Medulla oblongata (tissue), 1 donor: ENCODE measurements at regions not wholly inside any gene's neighbourhood (a gene's known extent, or its start where the extent isn't known, plus 50 kb on each side); places are given as distances from the start of the nearest gene placed in this dataset.
"Not testable (repeated sequence)": the region's sequence is repeated elsewhere in the genome, so short reads cannot be mapped to it uniquely, and the experiment has no call there.

ENCODE experiments used
- DNase-seq: peaks from one replicate; pipeline ENCODE4 v3.0.0-alpha.2; 2015; ENCODE audit errors: extremely low spot score

DNA sequence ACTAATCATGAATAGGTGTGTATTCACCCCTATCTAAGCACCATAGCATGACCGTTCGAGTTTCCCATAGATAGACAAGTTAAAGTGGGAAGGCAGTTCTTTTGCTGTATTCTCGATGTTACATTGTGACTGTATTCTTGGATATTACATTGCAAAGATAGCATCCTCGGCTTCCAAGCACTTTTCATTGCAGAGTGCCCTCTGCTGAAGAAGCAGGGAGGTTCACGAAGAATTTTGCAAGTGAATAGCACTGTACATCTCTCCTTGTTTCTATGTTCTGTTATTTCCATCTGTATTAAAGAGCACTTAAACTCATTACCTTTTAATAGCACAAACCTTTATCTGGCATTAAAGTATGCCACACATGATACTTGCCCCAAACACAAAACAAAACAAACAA, 426.7 kb upstream of the ARX start:
- DNase-seq = no peak

DNA sequence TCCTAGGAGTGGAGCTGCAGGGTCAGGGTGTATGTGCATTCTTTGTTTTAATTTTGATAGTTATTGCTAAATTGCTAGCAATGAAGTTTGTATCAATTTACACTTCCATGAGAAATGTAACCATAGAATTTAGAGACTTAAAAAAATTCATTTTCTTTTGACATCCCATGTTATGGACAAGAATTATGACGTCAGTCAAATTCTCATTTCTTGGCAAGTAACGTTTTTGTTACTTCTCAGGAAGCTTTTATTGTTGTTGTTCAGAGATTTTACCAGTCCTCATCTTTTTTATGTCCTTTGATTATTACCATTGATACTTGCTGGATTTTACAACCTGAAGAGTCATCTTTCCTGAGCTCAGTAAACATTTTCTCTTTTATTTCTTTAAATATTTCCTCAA, 417.5 kb upstream of the ARX start:
- DNase-seq = no peak

DNA sequence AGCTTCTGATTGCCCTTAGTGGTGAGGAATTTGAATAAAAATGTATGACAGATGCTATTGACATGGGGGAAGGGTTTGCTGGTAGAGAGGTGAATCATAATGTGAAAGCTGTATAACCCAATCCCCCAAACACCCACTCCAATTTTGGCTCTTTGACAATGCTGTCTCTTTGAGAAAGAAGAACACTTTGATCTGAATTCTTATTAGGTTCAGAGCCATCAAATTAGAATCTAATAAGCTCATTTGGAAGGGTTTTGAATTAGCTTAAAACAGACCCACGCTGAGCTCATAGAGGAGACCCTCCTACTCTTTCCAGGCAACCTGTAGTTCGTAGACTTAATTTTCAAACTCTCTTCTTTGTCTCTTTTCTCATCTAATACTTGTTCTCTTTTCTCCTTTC, 416.6 kb upstream of the ARX start:
- DNase-seq = no peak

- no peak for DNase-seq
Observed at GRCh38 chrX:25427873-25428555, 412.2 kb upstream of the ARX start.

- not testable (repeated sequence) for DNase-seq
Observed at GRCh38 chrX:25404163-25404562, 388.4 kb upstream of the ARX start.

DNA sequence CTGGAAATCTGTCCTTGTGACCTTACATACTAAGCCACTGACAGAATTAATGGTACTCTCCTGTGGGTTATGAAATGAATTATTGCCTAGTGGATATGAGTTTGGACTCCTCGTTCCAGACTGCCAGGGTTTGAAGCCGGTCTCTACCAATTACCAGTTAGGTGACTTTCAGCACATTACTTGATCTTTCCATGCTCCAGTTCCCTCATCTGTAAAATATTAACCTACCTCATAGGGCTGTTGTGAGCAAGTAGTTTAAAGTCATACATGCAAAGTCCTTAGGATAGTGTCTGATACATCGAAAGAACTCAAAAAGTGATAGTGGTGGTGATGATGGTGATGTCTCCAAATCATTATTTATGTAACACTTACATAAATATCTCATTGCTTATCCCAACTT, 373.5 kb upstream of the ARX start:
- no peak for DNase-seq

DNA sequence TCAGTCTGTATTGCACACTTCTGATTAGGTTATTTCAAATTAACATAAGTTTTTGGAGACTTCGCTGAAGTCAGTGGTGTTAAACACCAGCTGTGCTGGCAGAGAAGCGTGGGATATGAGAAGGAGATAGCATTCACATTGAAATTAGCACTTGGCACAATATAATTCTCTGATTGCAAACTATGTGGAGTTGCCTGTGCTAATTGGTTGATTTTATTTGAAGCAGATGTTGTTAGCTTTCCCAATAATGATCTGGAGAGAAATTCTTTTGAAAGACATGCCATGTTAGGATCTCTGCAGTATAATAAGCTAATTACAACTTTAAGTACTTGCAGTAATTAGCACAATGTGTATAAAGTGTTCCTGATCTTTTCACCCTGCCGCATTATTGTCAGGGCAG, 367.4 kb upstream of the ARX start:
- DNase-seq = no peak

DNA sequence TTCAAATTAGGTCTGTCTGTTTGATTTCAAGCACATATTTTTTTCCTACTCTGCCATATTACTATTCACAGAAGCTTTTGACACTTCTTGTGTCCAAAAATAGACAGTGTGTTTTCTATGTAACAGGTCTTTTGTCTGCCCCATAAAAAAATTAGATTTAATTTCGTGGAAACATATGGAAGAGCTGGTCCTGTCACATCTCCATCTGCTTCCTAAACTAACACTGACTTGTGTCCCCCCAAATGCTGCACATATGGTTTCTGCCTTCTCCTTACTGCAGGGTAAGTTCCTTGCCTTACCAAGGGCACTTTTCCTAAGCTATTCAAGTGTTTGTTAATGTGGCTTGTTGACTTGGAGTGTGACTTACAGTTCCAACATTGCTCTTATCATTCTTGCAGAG, 340.7 kb upstream of the ARX start:
- no peak for DNase-seq

GRCh38 chrX:25344161-25344936, 328.6 kb upstream of the ARX start:
- DNase-seq = no peak

DNA sequence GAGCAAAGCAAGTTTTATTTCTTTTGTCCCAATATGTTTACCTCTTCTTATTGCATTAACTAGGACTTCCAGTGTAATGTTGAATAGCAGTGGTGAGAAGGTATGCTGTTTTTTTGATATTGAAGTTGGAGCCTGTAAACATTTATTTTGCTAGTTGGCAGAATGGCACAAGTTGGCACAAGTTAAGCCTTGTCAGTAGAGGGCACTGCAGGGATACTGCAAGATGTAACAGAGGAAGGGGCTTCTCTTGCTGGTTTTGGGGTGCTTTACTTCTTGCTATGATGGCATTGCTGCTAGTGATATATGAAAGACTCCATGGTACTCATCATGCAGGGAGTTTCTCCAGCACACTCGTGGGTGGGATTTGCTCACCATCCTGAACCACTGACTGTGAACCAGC, 327.3 kb upstream of the ARX start:
- DNase-seq = no peak

GRCh38 chrX:25337841-25338240, 322.1 kb upstream of the ARX start:
- DNase-seq = no peak

DNA sequence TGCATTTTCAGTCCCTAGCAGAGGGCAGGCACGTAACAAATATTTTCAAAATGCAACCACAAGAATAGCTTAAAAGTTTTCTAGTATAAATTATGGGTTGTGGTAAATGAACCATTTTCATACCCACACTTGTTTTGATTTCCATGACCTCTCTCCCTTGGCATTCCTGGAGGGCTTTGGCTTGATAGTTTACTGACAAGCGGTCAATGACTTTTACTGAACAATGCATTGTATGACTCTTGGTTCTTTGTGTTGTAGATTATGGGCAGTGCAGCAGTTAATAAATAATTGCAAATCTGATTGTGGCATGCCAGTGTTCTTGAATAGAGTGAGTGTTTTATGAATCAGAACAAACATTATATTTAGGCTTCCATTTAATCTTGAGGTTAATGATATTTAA, 285.2 kb upstream of the ARX start:
- no peak for DNase-seq

DNA sequence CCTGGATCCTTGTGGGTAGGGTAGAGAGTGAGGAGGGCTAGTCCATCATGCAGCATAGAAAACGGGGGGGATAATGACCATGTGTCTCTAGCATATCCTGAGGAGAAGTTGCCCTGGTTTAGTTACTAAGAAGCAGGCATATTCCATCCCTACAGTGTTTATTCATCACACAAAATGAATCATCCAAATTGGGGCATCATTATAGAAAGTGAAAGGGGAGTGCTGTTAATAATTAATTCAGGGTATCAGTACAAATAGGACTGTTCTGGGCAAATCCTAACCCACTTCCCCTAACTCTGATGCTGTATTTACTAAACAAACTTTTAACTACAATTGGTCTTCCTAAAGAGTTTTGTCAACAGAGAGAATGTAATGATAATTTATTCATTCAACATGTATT, 281.1 kb upstream of the ARX start:
- DNase-seq = no peak

- no peak for DNase-seq
Observed at GRCh38 chrX:25295466-25295865, 279.7 kb upstream of the ARX start.

DNA sequence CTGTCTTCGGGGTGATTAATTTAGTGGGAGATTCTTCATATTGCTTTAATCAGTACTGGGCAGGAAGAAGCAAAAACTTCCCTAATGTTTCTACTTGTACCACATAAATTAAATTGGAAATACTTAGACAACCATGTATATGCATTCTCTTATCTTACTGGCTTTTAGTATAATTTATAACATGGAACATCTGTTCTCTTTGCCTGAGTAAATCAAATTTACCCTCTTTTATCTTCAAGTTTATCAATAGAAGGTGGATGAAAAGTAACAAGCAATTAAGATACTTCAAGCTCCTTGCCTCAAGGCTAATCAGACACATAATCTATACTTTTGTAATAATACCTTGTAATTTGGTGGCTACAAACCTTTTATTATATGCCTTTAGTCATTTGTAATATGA, 274.4 kb upstream of the ARX start:
- no peak for DNase-seq

DNA sequence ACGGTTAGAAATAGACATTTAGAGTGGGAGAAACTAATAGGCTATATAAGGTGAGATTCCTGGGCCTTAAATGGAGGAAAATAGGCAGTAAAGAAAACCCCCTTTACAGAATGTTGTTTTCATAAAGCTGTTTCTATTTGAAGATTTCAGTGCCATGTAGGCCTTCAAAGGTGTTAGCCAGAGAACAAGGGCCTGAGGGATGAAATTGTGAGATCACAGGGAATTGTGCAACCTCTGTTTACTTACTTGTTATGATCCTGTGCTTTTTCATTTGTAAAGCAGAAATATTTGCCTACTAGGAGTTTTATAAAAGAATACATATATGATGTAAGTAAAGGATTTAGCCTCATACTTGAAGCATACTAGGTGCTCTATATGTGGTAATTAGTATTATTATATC, 272.9 kb upstream of the ARX start:
- no peak for DNase-seq

DNA sequence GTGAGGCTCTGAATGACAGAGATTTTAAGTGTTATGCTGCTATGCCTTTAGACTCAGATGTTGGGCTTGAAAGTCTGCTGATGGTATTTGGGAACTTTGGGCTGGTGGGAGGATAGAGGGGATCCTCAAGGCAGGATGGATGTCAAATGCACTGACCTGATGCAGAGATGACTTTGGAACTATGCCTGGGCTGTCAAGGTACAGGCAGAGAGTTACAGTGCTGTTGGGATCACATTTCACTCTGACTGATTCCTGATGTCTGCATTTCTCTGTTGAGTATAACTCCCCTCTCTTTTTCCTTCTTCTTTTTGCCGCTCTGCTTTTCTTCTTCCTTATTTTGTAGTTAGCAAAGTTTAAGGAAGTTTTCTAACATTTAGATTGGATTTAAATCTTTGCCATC, 271.8 kb upstream of the ARX start:
- no peak for DNase-seq

DNA sequence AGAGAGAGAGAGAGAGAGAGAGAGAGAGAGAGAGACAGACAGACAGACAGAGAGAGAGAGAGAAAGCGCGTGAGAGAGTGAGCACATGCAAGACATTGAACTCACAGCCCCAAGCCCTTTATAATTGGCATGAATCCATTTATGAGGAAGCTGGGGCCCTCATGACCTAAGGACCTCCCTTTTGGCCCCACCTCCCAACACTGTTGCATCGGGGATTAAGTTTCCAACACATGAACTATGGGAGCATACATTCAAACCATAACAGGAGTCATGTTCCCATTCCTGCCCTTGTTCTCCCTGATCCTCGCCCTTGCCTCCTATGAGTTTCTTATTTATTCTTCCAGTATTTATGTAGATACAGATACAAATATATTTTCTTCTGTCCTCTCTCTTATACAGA, 269.8 kb upstream of the ARX start:
- DNase-seq = no peak

DNA sequence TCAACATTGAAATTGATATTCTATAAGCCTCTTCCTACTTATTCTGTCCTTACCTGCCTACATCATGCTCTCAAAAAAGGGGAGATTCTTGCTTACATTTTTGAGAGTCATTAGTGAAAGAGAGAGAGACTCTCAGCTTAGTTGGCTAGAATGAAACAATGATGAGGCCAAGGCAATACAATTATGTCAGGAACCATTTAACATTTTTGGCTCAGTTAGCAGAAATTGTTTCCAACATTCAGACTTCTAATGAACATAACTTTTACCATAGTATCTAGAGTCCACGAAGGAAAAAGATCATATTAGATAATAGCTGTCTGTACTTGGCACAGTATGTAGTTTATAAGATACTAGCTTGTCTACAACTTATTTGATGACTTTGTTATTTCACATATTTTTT, 263.7 kb upstream of the ARX start:
- DNase-seq = no peak

- DNase-seq = no peak
Observed at GRCh38 chrX:25278341-25278740, 262.6 kb upstream of the ARX start.

DNA sequence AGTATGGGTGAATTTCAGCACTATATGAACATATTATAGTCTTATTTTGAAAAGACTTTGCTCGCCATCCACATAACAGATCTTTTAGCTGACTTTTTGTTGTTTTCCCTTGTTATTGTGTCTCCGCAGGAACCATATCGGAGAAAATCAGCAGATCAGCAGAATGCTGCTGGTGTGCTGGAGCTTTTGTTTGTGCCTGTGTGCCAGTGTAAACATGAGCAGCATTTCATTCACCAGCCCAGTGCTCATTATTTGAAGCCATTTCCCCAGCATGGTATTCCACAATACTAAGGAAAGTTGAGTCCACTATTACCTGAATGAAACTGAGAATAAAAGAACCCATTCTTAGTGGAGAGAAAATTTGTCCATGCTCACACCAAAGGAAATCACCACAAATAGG, 261.8 kb upstream of the ARX start:
- no peak for DNase-seq

GRCh38 chrX:25275159-25275558, 259.4 kb upstream of the ARX start:
- DNase-seq = no peak

- no peak for DNase-seq
Observed at GRCh38 chrX:25241461-25241860, 225.7 kb upstream of the ARX start.

DNA sequence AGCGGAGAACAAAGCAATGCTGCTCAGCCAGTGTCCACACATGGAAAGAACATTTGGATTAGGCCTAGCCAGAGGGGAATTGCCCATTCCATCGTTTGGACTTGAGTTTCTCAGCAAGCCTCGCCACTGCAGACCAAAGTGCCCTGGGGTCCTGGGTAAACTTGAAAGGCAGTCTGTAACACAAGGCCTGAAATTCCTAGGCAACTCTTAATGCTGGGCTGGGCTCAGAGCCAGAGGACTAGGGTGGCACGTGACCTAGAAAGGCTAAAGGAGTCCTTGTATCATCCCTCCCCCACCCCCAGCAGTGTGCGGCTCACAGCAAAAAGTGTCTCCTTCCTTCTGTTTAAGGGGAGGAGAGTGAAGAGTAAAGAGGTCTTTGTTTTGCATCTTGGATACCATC, 210.4 kb upstream of the ARX start:
- DNase-seq = no peak
